ENCODE measurements at regions not wholly inside any gene's neighbourhood (a gene's known extent, or its start where the extent isn't known, plus 50 kb on each side); places are given as distances from the start of the nearest gene placed in this dataset.
A peak's percentile ranks its signal among the peaks of the same experiment; 100 is the strongest.
"Not testable (repeated sequence)": the region's sequence is repeated elsewhere in the genome, so short reads cannot be mapped to it uniquely, and the experiment has no call there.

DNA sequence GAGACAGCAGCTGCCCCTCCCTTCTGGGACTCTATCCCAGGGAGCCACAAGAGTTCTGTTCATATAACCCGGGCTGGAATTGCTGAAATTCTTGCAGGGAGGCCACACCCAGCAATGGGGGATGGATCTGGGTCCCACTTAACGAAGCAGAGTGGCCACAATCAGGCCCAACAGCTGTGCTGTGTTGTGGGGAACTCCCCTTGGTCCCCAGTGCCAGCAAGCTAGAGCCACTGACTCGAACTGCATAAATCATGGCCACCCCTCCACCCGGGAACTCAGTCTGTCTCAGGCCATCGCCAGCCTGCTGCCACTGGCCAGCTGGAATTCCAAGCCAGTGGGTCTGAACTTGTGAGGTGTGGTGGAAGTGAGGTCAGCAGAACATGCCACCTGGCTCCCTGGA is 111.1 kb downstream of the KLF8 start:
- peak; percentile 13 for DNase-seq

DNA sequence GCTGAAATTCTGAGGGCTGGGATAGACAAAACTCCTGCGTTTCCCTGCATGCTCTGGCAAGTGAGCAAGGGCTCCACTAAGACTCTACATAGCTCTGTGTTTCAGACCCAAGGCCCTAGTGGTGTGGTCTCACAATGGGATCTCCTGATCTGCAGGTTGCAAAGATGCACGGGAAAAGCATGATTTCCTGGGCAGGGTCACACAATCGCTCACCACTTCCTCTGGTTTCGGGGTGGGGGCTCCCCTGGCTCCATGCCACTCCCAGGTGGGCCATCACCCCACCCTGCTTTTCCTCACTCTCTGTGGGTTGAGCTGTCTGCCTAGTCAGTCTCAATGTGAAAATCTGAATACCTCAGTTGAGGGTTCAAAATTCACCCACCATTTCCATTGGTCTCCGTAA is 111.5 kb downstream of the KLF8 start:
- DNase-seq = no peak

DNA sequence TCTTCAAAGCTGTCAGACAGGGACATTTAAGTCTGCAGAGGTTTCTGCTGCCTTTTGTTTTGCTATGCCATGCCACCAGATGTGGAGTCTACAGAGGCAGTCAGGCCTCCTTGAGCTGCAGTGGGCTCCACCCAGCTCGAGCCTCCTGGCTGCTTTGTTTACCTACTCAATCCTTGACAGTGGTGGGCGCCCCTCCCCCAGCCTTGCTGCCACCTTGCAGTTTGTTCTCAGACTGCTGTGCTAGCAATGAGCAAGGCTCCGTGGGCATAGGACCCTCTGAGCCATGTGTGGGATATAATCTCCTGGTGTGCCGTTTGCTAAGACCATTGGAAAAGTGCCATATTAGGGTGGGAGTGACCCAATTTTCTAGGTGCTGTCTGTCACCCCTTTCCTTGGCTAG is 126.0 kb downstream of the KLF8 start:
- not testable (repeated sequence) for DNase-seq

DNA sequence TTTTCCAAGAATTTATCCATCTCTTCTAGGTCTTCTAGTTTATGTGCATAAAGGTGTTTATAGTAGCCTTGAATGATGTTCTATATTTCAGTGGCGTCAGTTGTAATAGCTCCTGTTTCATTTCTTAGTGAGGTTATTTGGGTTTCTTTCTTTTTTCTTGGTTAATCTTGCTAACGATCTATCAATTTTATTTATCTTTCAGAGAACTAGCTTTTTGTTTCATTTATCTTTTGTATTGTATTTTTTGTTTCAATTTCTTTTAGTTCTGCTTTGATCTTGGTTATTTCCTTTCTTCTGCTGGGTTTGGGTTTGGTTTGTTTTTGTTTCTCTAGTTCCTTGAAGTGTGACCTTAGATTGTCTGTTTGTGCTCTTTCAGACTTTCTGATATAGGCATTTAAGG is 133.0 kb downstream of the KLF8 start:
- DNase-seq = not testable (repeated sequence)

DNA sequence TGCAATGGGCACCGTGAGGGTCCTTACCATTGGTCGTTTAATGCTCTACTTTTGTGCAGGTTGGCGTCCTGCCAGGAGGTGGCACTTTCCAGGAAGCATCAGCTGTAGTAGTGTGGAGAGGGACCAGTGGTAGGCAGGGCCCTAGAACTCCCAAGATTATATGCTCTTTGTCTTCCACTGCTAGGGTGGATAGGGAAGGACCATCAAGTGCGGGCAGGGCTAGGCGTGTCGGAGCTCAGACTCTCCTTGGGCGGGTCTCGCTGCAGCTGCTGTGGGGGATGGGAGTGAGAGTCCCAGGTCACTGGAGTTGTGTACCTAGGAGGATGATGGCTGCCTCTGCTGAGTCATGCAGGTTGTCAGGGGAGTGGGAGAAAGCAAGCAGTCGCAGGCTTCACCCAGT is 134.7 kb downstream of the KLF8 start:
- DNase-seq = no peak

DNA sequence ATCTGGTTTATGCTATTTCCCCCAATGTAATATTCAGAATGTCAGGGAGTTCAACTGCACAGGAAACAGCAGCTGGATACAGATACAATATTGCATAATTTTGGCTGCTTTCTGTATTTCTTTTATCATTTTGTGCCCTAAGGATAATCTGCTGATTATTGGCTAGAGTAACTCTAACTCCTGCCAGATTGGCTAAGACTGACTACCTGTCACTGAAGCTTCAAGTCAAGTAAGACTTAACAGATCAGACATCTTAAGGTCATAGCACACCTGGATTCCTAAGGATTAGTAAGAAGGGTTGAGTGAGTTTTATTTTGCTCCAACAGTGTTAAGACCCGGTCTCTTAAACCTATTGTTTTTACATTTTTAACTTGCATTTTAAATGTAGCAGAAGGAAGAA is 136.8 kb downstream of the KLF8 start:
- DNase-seq = no peak

DNA sequence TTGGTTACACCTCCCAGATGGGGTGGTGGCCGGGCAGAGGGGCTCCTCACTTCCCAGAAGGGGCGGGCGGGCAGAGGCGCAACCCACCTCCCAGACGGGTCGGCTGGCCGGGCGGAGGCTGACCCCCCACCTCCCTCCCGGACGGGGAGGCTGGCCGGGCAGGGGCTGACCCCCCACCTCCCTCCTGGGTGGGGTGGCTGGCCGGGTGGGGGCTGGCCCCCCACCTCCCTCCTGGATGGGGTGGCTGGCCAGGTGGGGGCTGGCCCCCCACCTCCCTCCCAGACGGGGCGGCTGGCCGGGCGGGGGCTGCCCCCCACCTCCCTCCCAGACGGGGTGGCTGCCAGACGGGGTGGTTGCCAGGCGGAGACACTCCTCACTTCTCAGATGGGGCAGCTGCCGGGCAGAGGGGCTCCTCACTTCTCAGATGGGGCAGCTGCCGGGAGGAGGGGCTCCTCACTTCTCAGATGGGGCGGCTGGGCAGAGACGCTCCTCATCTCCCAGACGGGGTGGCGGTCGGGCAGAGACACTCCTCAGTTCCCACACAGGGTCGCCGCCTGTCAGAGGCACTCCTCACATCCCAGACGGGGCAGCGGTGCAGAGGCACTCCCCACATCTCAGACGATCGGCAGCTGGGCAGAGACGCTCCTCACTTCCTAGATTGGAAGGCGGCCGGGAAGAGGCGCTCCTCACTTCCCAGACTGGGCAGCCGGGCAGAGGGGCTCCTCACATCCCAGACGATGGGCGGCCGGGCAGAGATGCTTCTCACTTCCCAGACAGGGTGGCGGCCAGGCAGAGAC is 148.0 kb downstream of the KLF8 start:
- not testable (repeated sequence) for DNase-seq

DNA sequence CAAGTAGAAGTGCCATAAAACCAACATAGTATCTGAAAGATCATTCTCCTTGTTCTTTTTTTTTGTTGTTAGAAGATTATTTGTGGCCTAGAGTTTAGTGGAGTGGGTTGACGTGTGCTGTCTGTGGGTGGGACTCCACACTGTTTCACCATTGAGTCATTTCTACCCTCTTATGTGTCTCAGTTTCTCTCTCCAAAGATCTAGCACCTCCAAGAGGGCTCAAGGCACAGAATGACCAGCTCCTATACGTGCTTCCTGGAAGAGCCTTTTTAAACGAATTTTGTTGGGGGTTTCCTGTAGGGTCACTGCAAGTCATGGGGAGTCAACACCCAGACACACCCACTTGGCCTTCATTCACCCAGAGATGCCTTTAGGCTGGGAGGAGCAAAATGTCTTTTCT is 150.1 kb downstream of the KLF8 start:
- no peak for DNase-seq

DNA sequence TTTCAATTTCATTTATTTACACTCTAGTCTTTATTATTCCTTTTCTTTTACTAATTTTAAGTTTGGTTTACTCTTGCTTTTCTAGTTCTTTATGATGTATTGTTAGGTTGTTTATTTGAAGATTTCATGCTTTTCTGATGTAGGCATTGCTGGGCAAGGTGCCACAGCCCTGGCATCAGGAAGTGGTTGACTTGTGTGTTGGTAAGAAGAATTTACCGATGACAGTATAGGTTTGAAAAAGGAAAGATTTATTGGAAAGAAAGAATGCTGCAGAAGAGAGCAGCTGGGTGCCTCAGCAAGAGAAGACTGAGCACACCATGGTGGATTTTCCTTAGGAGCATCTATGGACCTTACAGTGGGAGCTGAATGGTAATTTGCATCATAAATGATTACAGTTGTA is 153.2 kb downstream of the KLF8 start:
- no peak for DNase-seq

DNA sequence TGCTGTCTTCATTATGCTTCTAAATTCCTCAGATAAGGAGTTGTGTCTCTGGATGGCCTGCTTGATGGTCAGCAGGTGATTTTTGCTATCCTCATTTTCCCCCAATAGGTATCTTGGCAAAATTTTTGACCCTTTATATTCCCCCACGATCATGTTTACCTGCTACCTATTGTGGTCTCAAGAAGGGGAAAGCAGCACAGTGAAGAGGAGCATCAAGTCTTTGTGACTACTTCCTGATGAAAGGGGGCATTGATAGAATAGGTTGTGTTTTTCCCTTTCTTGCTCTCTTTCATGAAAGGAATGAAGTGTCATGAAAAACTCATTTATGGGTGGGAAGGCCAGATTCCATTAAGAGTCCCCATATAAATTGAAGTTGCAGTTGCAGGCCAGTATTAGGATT is 153.8 kb downstream of the KLF8 start:
- no peak for DNase-seq

DNA sequence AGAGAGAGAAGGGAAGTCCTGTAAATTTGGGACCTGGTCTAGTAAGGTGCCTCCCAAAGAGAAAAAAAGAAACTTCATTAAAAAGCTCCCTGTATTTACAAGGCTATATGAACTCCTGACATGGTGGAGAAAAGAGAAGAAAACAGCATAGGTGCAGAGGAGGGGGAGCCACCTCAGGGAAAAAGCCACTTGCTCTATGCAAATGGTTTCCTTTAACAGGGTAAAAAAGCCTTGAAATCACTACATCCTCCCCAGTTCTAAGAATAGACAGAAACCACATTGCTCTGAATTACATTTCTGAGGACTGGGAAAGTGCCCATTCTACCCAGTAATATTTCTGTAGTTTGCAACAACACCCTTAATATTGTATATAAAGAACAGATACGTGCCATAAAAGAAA is 165.5 kb downstream of the KLF8 start:
- DNase-seq = no peak

DNA sequence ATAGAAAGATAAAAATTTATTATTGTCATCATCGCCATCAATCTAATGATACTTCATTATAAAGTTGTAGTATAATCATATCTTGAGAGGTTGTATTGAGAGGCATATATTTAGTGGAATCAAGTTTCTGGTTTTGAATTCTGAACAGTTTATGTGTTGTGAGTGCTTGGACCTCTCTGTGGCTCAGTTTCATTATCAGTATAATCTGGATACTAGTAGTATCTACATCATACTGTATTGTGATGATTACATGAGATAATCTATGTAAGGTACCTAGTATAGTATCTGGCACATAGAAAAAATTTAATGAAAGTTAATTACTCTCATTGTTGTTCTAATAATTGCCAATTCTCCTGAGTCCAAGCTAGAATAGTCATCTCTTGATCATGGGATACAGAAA is 161.2 kb upstream of the UBQLN2 start:
- no peak for DNase-seq

DNA sequence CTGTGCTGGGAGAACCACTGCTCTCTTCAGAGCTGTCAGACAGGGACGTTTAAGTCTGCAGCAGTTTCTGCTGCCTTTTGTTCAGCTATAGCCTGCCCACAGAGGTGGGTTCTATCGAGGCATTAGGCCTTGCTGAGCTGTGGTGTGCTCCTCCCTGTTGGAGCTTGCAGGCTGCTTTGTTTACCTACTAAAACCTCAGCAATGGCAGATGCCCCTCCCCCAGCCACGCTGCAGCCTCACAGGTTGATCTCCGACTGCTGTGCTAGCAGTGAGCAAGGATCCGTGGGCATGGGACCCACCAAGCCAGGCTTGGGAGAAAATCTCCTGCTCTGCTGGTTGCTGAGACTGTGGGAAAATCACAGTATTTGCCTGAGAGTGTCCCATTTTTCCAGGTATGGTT is 133.8 kb upstream of the UBQLN2 start:
- DNase-seq = peak; percentile 8

DNA sequence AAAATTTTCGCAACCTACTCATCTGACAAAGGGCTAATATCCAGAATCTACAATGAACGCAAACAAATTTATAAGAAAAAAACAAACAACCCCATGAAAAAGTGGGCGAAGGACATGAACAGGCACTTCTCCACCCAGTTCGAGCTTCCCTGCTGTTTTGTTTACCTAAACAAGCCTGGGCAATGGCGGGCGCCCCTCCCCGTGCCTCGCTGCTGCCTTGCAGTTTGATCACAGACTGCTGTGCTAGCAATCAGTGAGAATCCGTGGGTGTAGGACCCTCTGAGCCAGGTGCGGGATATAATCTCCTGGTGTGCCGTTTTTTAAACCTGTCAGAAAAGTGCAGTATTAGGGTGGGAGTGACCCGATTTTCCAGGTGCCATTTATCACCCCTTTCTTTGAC is 111.4 kb upstream of the UBQLN2 start:
- not testable (repeated sequence) for DNase-seq

DNA sequence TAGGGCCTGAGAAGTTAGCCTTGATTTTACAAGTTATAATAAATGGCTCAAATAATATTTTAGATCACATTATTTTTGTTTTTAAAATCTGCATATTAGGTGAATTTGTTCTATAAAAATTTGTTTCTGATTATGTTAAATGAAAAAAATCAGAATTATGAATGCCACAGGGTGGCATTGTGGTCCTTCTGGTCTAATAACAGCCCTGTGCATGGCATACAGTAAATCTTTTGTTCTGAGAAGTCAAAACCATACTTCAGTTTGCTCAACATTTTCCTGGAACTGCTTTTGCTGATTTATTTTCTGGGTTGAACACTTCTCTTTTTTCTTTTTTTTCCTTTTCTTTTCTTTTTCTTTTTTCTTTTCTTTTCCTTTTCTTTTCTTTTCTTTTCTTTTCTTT is 101.0 kb upstream of the UBQLN2 start:
- no peak for DNase-seq

DNA sequence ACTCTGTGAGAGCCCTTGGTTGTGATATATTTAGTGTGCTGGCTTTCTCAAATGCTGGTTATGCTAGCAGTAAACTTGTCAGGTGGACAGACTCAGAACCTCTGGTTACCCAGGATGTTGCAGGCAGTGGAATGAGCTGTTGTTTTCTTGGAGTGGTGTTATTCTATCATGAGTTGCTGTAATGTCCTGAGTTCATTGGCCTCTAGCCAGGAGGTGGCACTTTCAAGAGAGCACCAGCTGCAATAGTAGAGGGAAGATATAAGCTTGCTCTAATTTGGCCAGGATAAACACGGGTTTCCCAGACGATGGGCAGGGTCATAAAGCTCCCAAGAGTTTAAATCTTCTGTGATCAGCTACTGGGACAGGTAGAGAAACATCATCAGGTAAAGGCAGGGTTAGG is 95.0 kb upstream of the UBQLN2 start:
- no peak for DNase-seq

DNA sequence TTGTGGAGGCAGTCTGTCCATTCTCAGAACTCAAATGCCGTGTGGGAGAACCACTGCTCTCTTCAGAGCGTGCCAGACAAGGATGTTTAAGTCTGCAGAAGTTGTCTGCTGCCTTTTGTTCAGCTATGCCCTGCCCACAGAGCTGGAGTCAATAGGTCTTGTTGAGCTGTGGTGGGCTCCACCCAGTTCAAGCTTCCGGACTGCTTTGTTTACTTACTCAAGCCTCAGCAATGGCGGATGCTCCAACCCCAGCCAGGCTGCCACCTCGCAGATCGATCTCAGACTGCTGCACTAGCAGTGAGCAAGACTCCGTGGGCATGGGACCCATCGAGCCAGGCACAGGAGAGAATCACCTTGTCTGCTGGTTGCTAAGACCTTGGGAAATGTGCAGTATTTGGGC is 68.5 kb upstream of the UBQLN2 start:
- DNase-seq = not testable (repeated sequence)

DNA sequence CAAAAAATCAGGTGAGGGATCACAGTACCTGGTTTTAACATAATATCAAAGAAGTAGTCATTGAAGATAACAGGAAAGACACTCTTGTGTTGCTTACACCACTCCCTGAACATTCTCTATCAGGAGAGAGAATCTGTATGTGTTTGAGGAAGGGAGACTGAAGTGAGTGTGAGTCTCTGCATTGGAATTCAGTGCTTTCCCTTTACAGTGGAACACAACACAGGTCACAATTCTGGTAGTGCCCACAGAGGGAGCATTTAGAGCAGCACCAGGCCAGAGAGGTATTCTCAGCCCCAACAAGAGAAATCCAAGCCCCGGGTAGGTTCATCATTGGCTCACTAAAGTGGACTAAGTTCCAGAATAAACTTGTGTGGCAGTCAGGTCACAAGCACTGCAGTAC is 64.7 kb upstream of the UBQLN2 start:
- DNase-seq = no peak

DNA sequence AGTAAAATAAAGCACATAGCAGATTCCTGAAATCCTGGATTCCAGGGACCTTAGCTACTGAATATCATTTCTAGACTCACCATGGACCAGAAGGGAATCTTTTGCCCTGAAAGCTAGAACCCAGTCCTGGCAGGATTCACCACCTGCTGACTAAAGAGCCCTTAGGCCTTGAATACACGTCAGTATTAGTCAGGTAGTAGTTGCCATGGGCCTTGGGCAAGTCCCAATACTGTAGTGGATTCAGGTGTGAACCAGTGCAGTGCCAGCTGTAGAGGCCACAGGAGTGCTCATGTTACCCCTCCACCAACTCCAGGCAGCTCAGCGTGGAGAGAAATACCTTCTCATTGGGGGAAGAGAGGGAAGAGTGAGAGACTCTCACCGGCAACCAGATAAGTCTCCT is 64.1 kb upstream of the UBQLN2 start:
- no peak for DNase-seq

DNA sequence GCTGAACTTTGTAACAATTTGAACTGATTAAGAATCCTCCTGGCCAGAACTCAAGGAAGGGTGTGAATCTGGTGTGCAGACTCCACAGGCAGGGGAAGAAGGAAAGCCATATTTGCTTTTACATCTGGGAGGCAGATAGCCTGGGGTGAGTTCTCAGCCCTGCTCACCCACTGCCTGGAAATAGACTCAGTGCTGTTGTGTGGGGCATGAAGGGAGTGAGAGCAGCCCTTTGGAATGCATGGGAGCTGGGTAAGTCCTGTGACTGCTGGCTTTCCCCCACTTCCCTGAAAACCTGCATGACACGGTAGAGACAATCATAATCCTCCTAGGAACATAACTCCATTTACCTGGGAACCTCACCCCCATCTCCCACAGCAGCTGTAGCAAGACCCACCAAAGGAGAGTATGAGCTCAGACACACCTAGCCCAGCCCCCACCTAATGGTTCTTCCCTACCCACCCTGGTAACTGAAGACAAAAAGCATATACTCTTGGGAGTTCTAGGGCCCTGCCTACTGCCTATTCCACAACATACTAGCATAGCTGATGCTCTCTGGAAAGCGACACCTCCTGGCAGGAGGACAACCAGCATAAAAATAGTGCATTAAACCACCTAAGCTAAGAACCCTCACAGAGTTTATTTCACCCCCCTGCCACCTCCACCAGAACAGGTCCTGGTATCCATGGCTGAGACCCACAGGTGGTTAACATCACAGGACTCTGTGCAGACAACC is 59.3 kb upstream of the UBQLN2 start:
- DNase-seq = no peak

DNA sequence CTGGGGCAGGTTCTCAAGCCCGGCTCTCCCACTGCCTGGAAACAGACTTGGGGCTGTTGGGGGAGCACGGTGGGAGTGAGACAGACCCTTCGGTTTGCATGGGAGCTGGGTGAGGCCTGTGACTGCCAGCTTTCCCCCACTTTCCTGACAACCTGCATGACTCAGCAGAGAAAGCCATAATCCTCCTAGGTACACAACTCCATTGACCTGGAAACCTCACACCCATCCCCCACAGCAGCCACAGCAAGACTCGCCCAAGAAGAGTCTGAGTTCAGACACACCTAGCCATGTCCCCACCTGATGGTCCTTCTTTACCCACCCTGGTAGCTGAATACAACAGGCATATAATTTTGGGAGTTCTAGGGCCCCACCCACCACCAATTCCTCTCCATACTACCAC is 57.6 kb upstream of the UBQLN2 start:
- DNase-seq = no peak

Data from left hindlimb (tissue), 1 donor.